NCI-H1417 (cell line): ENCODE measurements at regions not wholly inside any gene's neighbourhood (a gene's known extent, or its start where the extent isn't known, plus 50 kb on each side); places are given as distances from the start of the nearest gene placed in this dataset.

Experiments used
- DNase-seq, 3 experiments: peaks; one replicate each; lab custom pipeline; 2025; lab: John Stamatoyannopoulos, UW

DNA sequence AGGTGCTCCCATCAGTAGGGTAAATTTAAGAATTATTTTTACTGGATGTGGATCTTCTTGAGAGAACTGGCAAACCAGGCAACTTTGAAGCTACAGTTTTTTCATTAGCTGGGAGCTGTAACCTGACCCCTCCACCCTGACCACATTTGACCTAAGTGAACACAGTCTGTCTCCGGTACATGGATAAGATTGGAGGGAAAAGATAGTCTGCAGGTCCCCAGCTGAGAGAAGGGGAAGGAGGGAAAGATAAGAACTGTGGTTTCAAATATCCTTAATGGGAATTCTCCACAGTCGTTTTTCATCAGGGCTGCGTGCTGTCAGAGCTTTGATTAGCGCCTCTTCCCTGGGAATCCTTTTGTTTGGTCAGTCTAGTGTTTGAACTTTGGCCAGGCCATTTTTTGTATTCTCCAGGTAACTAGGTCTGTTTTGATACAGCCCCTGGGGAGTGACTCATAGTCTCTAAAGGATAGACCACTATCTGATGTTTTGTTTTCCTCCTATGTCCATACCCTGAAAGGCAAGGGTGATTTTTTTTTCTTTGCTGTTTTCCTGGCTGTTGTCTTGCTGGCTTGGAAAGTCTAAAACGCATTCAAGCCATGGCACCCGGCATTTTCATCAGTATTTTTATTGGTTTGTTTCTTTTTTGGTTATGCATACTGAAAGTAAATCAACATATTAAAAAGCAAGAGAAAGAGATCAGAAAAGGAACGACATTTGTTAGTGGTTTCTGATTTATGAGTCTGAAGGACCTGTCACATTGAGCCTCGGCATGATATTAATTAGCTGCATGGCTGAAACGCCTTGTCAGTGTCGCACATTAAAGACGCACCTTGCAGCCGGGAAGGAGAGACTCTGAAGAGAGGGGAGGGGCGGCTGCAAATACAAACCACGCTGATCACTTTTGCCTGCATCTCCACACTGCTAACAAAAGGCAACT, 183.4 kb upstream of the FN1 start:
- DNase-seq: peak; percentile 82 to 96 (median 84)

DNA sequence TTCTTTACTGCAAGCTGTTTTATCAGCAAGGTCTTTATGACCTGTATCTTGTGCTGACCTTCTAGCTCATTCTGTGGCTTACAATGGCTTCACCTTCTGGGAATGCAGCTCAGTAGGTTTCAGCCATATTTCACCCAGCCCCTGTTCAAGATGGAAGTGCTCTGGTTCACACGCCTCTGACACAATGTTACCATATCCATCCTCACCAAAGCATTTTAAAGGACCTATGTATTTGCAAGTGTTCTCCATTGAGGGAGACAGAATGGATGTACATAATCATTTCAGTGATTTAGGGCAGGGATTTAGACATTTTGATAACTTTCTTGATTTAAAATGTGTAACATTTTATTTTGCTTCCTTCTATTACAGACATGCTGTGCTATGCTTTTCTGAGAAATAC, 182.3 kb upstream of the FN1 start:
- DNase-seq: no peak

DNA sequence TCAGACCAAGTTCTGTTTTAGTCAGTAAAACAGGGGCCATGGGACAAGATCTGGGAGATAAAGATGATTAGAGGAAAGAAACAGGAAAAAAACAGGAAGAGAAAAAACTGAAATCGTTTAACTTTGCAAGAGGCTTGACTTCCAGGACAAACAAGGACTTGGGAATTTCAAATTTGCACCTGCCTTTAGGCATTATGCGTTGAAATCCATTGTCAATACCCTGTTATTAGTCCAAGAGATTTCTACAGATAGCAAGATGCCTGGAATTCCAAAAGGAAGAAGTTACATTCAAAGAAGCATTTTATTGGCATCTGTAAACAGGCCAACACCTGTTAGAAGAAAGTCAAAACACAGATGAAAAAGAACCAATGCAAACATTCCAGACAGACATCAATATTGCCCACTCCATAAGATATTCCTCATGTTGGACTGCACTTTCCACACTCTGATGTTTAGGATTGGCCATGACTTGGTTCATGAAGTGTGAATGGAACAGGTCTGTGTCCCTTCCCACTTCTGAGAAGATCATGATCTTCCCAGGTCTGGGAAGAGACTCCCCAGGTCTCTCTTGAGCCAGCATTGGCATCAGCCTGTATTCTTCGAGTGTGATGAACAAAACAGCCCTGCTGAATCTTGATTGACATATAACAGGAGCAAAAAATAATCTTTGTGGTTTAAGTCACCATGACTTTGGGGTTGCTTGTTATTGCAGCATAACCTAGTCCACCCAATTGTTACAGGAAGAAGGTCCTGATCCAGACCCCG, 181.4 kb upstream of the FN1 start:
- no peak for DNase-seq

- no peak for DNase-seq
These were observed 179.9 kb upstream of the FN1 start for GRCh38 chr2:215615803-215616174.

DNA sequence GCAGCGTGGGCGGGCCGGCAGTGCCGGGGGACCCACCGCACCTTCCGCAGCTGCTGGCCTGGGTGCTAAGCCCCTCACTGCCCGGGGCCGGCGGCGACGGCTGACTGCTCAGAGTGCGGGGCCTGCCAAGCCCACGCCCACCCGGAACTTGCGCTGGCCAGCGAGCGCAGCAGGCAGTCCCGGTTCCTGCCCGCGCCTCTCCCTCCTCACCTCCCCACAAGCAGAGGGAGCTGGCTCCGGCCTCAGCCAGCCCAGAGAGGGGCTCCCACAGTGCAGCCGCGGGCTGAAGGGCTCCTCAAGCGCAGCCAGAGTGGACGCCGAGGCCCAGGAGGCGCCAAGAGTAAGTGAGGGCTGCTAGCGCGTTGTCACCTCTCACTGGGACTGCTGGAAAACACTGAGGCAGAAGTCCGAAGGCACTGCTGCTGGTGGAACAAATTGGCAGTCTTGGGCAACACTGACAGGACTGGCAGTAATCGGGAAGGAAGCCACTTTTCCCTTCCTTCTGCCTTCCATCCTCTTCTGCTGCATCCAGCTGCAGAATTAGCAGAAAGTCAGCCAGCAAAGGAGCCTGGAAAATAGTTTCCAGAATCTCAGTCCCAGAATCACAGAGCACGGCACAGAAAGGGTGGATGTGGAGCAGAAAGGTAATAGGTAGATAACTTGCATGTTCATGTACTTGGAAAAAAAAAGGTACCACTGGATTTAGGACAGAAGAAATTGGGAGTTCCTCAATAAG, 179.4 kb upstream of the FN1 start:
- DNase-seq: no peak

DNA sequence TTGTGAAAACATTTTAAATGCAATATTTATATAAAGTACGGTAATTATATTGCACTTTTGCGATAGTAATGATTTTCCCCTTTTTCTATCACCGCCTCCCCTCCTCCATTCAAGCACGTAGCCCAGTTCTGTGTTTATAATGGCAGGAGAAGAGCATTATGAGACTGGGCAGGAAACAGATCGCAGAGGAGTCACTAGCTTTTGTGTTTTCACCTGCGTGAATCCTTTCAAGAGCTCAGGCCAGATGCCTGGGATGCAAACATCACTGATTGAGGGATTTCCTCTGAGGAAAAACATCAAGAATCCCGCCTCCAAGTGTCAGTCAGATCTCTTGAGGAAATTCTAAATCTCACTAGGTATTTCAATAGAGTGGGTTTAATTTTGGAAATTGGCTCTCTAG, 178.4 kb upstream of the FN1 start:
- DNase-seq: peak in 2 of 3 experiments; percentile 12 to 46

DNA sequence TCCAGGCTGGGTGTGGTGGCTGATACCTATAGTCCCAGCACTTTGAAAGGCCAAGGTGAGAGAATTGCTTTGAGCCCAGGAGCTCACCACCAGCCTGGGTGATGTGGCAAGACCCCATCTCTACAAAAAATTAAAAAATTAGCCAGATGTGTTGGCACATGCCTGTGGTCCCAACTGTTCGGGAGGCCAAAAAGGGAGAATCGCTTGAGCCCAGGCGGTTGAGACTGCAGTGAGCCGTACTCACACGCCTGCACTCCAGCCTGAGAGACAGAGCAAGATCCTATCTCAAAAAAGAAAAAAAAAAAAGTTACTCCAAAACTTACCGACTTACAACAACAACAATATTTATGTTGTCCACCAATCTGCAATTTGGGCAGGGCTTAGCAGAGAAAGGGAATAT, 178.0 kb upstream of the FN1 start:
- no peak for DNase-seq

DNA sequence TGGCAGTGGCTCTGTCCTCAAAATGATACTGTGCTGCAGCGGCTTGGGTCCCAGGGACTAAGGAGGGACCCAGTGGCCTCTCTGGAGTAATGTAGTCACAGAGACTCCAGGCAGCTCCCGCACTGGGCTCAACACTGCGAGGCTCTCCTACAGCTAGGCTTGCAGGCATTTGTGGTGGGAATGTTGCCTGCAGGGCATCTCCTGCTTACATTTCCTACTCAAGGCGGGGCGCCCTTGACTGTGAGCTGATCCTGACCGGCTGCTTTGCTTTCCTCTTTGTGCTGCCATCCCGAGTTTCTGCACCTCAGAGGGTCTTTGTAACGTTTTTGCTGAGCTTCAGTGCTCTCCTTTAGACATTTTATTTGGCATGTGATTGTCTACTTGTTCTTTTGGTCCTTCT, 177.4 kb upstream of the FN1 start:
- no peak for DNase-seq

GRCh38 chr2:215612786-215613185, 176.9 kb upstream of the FN1 start:
- no peak for DNase-seq

GRCh38 chr2:215611609-215612386, 175.9 kb upstream of the FN1 start:
- no peak for DNase-seq

DNA sequence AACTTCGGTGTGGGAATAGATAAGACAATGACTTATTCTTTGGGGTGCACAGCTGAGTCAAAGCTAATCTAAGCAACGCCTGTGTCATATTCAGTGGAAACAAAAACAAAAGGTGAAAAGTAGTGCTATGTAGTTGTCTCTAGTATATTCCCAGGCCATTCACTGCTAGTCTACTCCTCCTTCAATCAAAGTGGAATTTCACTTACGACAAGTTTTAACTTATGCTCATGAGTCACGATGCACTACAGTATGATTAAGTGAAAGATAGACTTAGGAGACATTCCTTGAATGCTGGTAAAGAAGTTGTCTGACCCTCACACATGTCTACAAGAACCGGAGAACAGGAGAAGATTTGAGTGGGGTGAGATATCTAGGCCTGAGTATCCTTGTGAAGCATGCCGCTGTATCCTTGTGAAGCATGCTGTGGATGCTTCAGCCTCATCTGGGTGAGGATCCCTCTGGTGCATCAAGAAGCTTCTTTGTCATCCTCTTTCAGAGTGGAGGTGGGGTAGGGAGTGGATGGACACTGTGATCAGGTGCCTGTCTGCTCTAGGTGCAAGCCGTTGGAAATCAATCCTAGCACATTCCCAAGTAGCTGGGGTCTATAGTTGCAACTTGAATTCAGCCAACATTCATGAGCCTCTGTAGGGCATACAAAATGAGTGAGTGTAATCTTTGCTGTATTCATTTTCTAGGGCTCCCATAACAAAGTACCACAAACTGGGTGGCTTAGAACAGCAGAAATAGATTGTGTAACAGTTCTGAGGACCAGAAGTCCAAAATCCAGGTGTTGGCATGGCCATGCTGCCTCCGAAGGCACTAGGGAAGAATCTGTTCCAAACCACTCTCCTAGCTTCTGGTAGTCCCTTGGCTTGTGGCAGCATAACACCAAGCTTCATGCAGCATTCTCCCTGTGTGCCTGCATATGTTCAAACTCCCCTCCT, 173.5 kb upstream of the FN1 start:
- DNase-seq: no peak

GRCh38 chr2:215607766-215608165, 171.9 kb upstream of the FN1 start:
- DNase-seq: peak in 1 of 3 experiments; percentile 32

GRCh38 chr2:215606219-215606618, 170.4 kb upstream of the FN1 start:
- no peak for DNase-seq

GRCh38 chr2:215605214-215605613, 169.3 kb upstream of the FN1 start:
- DNase-seq: no peak

- DNase-seq: no peak
These were observed 168.7 kb upstream of the FN1 start for GRCh38 chr2:215604606-215605005.

DNA sequence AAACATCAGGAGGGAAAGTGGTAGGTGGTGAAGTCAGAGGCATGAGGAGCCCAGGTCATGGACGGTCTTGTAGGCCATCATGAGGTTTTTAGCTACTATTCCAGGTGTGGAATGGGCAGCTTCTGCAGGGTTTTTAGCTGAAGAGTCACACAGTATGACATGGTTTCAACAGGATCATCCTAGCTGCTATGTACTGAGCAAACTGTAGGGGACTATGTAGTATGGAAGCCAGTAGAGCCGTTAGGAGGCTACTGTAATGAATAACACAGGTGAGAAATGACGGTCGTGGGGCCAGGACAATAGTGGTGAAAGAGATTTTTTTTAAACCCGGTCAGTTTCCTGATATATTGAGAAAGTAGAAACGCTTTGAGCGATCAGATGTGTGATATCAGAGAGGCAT, 167.6 kb upstream of the FN1 start:
- no peak for DNase-seq

- DNase-seq: no peak
These were observed 167.1 kb upstream of the FN1 start for GRCh38 chr2:215602997-215603396.

DNA sequence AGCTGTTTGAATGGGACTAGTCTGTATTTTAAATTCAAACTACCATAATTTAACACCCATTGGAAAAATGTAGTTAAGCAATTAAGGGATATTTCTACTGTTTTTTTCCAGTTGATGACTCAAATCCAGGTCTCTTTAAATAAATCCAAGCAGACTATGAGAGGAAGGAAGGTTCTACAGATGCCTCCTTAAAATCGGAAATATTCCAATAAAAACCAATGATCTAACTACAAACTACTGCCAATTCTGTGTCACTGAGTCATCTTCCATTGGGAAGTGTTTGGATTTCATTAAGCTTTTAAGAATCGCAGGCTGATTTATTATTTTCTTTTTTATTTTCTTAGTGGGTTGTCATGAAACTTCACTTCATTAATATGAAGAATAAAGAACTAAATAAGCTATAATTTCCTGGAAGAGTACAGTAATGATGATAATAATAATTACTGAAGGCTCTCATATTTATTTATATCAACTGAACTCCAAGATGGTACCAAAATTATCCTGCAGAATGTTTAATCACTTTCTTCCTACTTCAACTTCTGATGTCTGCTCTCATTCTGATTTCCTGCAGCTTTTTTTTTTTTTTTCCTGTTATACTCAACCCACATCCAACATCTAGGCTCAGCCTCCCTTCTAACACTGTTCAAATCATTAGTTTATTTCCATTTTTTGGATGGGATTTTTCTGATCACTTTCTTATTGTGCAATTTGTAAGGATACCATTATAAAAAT, 166.3 kb upstream of the FN1 start:
- no peak for DNase-seq

GRCh38 chr2:215601526-215601925, 165.7 kb upstream of the FN1 start:
- DNase-seq: no peak
